Stimulated activated CD4-positive, alpha-beta T cell treated with anti-CD3 and anti-CD28 coated beads, Interleukin-4, amount 100 ng/mL, for 24 hours (primary cell): ENCODE measurements at regions not wholly inside any gene's neighbourhood (a gene's known extent, or its start where the extent isn't known, plus 50 kb on each side); places are given as distances from the start of the nearest gene placed in this dataset.

ENCODE experiments used
- DNase-seq: peaks from one replicate; pipeline ENCODE4 v3.0.0-alpha.2; 2020

GRCh38 chr2:150639383-150639782 lies 151.9 kb upstream of the RND3 start:
- DNase-seq = no peak

- DNase-seq = no peak
Measured at GRCh38 chr2:150631236-150631821, 143.9 kb upstream of the RND3 start.

GRCh38 chr2:150630587-150631235 lies 143.2 kb upstream of the RND3 start:
- no peak for DNase-seq

- DNase-seq = no peak
Measured at GRCh38 chr2:150627526-150627925, 140.1 kb upstream of the RND3 start.

- DNase-seq = no peak
Measured at GRCh38 chr2:150626934-150627411, 139.5 kb upstream of the RND3 start.

GRCh38 chr2:150625741-150626140 lies 138.3 kb upstream of the RND3 start:
- DNase-seq = no peak

GRCh38 chr2:150625303-150625702 lies 137.8 kb upstream of the RND3 start:
- DNase-seq = no peak

GRCh38 chr2:150624001-150624401 lies 136.5 kb upstream of the RND3 start:
- DNase-seq = no peak

- DNase-seq = no peak
Measured at GRCh38 chr2:150621526-150622213, 134.2 kb upstream of the RND3 start.

GRCh38 chr2:150620855-150621254 lies 133.4 kb upstream of the RND3 start:
- DNase-seq = no peak

GRCh38 chr2:150620416-150620815 lies 132.9 kb upstream of the RND3 start:
- DNase-seq = no peak

GRCh38 chr2:150619607-150620330 lies 132.3 kb upstream of the RND3 start:
- no peak for DNase-seq

GRCh38 chr2:150618245-150618895 lies 130.9 kb upstream of the RND3 start:
- DNase-seq = no peak

- DNase-seq = no peak
Measured at GRCh38 chr2:150617351-150617978, 130.0 kb upstream of the RND3 start.

- no peak for DNase-seq
Measured at GRCh38 chr2:150612957-150613710, 125.7 kb upstream of the RND3 start.

- DNase-seq = no peak
Measured at GRCh38 chr2:150610670-150611279, 123.3 kb upstream of the RND3 start.

- no peak for DNase-seq
Measured at GRCh38 chr2:150609831-150610582, 122.5 kb upstream of the RND3 start.

- DNase-seq = no peak
Measured at GRCh38 chr2:150608341-150608740, 120.9 kb upstream of the RND3 start.

- DNase-seq = no peak
Measured at GRCh38 chr2:150607390-150607811, 119.9 kb upstream of the RND3 start.

GRCh38 chr2:150606380-150607060 lies 119.1 kb upstream of the RND3 start:
- DNase-seq = no peak
